Stimulated activated naive B cell treated with anti-CD40 and anti-IgM and Interleukin-4, amounts not matched to agents 10 μg/mL and 1 μg/mL and 100 μg/mL, for 72 hours (primary cell): ENCODE measurements at regions not wholly inside any gene's neighbourhood (a gene's known extent, or its start where the extent isn't known, plus 50 kb on each side); places are given as distances from the start of the nearest gene placed in this dataset.

Source experiments
- ATAC-seq, 2 donors: fragments of 150-1000 bp; cut with Tn5 transposase; replicated peaks; 2 replicates each; pipeline ENCODE4 v1.10.0; 2021; ENCODE audit warnings: moderate library complexity in 1 of 2
- DNase-seq: peaks from one replicate; pipeline ENCODE4 v3.0.0; 2021
- H3K27ac Mint-ChIP-seq: one replicate; pipeline ENCODE4 v1.8.0; 2022; ENCODE audit warnings: mild to moderate bottlenecking, mixed read lengths
- H3K27me3 Mint-ChIP-seq, 2 donors: one replicate each; pipeline ENCODE4 v1.8.0; 2022; ENCODE audit warnings: mixed read lengths in 2 of 2
- H3K36me3 Mint-ChIP-seq, 2 donors: one replicate each; pipeline ENCODE4 v1.8.0; 2022; ENCODE audit warnings: mixed read lengths in 2 of 2, mild to moderate bottlenecking in 1 of 2
- H3K4me1 Mint-ChIP-seq, 2 donors: one replicate each; pipeline ENCODE4 v1.8.0; 2022; ENCODE audit warnings: mixed read lengths in 2 of 2, mild to moderate bottlenecking in 1 of 2
- H3K4me3 Mint-ChIP-seq, 2 donors: one replicate each; pipeline ENCODE4 v1.8.0; 2022; ENCODE audit warnings: mild to moderate bottlenecking in 2 of 2, mixed read lengths in 2 of 2, moderate library complexity in 1 of 2
- H3K9me3 Mint-ChIP-seq, 2 donors: one replicate each; pipeline ENCODE4 v1.8.0; 2022; ENCODE audit warnings: mixed read lengths in 2 of 2, mild to moderate bottlenecking in 1 of 2

DNA sequence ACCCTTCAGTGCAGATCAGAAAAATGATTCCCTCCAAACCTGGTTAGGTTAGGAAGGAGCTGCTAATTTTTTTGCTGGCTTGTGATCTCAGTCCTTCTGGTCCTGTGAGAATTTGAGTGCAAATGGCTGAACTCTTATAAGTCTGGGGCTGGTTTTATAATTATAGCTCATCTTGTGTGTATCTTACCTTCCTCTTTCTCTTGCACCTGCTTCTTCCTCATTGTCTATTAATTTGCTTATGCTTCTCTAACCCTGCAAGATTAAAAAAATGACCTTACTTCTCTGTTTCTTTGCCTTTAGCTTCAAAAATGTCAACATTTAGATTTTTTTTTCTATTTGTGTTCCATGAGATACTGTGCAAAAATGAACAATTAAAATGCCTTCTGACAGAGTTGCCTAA is 576.2 kb downstream of the DHX35 start:
- DNase-seq, result no peak
- H3K27me3 Mint-ChIP-seq, result peaks cover 0 to 4% of the 10 kb centered on the region in 2 donors
- H3K4me3 Mint-ChIP-seq, result no peak overlapping the region
- H3K4me1 Mint-ChIP-seq, result peaks cover 7 to 12% of the 10 kb centered on the region in 2 donors
- H3K9me3 Mint-ChIP-seq, result peaks cover 0 to 3% of the 10 kb centered on the region in 2 donors
- H3K36me3 Mint-ChIP-seq, result no peaks in the 10 kb centered on the region
- no peak overlapping the region for H3K27ac Mint-ChIP-seq
- ATAC-seq, result no peak

DNA sequence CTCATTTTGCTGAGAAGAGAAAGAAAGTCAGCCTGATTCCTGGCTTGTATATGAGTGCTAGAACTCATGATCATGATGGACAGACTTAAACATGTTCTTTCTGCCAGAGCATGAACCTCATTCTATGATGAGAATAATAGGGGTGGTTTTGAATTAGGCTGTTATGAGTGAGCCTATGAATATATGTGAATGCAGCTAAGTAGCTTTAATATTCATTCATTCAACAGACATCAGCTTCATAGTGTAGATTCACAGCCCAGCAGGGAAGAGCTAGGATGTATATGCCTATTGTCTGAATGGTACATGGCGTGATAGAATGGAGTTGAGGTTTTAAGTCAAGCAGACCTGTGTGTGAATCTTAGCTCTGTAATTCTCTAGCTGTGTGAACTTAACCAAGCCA is 573.2 kb downstream of the DHX35 start:
- no peaks in the 10 kb centered on the region for H3K36me3 Mint-ChIP-seq
- H3K9me3 Mint-ChIP-seq, result peaks cover 0 to 3% of the 10 kb centered on the region in 2 donors
- no peak for DNase-seq
- H3K4me3 Mint-ChIP-seq, result no peak overlapping the region
- H3K27ac Mint-ChIP-seq, result no peak overlapping the region
- no peak for ATAC-seq
- peaks cover 9 to 12% of the 10 kb centered on the region in 2 donors for H3K4me1 Mint-ChIP-seq
- H3K27me3 Mint-ChIP-seq, result no peaks in the 10 kb centered on the region

DNA sequence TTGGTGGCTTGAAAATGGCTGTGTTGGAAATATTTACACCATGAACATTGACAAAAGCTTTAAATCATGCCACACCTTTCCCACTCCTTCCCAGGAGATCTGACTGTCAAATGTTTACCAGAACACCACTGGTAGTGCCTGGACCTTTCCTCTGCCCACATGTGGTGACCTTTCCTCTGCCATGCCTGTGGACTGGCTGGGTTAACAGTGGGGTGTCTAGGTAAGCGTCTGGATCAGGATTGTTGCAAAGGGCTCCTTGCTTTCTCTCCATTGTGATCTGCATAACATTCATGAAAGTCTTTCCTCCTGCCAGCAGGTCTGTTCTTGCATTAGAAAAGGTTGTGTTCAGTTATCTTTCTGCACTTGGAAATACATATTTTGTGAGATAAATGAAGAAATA is 572.7 kb downstream of the DHX35 start:
- Mint-ChIP-seq H3K9me3 (peaks cover 0 to 1% of the 10 kb centered on the region in 2 donors), H3K36me3 (no peaks in the 10 kb centered on the region), H3K4me3 (no peak overlapping the region), H3K4me1 (peaks cover 7 to 12% of the 10 kb centered on the region in 2 donors), H3K27ac (no peak overlapping the region), H3K27me3 (no peaks in the 10 kb centered on the region)
- DNase-seq, result no peak
- ATAC-seq, result no peak

DNA sequence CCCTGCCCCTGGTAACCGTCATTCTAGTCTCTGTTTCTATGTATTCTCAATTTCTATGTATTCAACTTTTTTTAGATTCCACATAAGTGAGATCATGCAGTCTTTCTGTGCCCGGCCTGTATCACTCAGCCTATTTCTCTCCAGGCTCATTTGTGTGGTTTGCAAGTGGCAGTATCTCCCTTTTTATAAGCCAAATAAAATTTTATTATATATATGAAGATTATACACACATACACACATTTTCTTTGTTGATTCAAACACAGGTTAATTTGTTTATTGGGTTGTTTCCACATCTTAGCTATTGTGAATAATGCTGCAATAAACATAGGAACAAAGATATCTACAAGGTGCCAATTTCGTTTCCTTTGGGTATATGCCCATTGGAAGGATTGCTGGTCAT is 571.7 kb downstream of the DHX35 start:
- H3K27me3 Mint-ChIP-seq, result no peaks in the 10 kb centered on the region
- no peak overlapping the region for H3K27ac Mint-ChIP-seq
- no peaks in the 10 kb centered on the region for H3K36me3 Mint-ChIP-seq
- no peak for ATAC-seq
- H3K9me3 Mint-ChIP-seq, result no peaks in the 10 kb centered on the region
- peaks cover 6 to 12% of the 10 kb centered on the region in 2 donors for H3K4me1 Mint-ChIP-seq
- H3K4me3 Mint-ChIP-seq, result no peak overlapping the region
- no peak for DNase-seq

DNA sequence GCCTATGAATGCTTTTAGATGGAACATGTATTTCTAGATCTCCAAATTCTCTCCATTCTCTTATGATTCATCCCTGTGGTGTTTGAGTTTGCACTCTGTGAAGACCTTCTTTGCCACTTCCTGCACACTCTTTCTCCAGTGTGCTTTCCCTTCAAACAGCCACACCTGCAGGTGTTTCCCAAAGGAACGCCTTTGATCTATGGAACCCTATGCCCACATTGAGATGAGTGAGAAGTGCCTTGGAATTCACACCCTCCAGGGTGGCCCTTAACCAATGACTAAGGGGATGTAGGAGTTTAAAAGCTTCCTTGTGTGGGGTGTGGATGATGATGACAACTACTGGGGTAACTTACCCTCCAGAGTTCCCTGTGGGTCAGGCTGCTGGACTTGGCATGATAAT is 570.1 kb downstream of the DHX35 start:
- no peak for ATAC-seq
- H3K27me3 Mint-ChIP-seq, result no peaks in the 10 kb centered on the region
- H3K27ac Mint-ChIP-seq, result no peak overlapping the region
- no peaks in the 10 kb centered on the region for H3K36me3 Mint-ChIP-seq
- H3K9me3 Mint-ChIP-seq, result no peaks in the 10 kb centered on the region
- H3K4me1 Mint-ChIP-seq, result peaks cover 0 to 2% of the 10 kb centered on the region in 2 donors
- no peak for DNase-seq
- H3K4me3 Mint-ChIP-seq, result no peak overlapping the region

GRCh38 chr20:39528436-39528835 is 566.3 kb downstream of the DHX35 start:
- H3K9me3 Mint-ChIP-seq, result no peaks in the 10 kb centered on the region
- ATAC-seq (no peak), DNase-seq (no peak)
- no peaks in the 10 kb centered on the region for H3K27me3 Mint-ChIP-seq
- H3K4me3 Mint-ChIP-seq, result no peak overlapping the region
- no peak overlapping the region for H3K27ac Mint-ChIP-seq
- H3K36me3 Mint-ChIP-seq, result no peaks in the 10 kb centered on the region
- H3K4me1 Mint-ChIP-seq, result peaks cover 0 to 2% of the 10 kb centered on the region in 2 donors

DNA sequence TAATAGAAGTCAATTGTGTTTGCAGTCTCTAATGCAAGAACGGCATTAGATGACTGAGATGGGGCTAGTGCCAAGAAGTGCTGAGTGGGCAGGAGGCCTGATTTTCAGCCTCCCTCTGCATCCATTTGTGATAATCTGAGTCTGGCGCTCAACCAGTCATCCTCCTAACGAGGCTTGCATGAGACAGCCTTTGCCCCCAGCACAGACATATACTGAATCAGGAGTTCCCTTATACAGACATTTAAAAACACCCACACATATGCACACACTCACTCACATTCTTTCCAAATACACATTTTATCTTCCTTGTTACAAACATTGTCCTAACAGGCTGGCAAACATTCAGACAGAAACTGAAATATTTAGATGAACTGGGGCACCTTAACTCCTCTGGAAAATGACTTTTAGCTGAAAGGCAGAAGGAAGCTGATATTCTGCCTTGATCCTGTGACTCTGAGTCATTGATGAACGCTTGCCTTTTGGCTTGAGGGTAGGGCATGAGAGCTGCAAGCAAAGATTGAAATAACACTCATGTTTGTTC is 562.3 kb downstream of the DHX35 start:
- no peaks in the 10 kb centered on the region for H3K27me3 Mint-ChIP-seq
- DNase-seq (no peak), ATAC-seq (peak in 1 of 2 donors; percentile 31)
- H3K9me3 Mint-ChIP-seq, result no peaks in the 10 kb centered on the region
- H3K4me3 Mint-ChIP-seq, result no peak overlapping the region
- H3K27ac Mint-ChIP-seq, result no peak overlapping the region
- H3K36me3 Mint-ChIP-seq, result no peaks in the 10 kb centered on the region
- no peaks in the 10 kb centered on the region for H3K4me1 Mint-ChIP-seq

DNA sequence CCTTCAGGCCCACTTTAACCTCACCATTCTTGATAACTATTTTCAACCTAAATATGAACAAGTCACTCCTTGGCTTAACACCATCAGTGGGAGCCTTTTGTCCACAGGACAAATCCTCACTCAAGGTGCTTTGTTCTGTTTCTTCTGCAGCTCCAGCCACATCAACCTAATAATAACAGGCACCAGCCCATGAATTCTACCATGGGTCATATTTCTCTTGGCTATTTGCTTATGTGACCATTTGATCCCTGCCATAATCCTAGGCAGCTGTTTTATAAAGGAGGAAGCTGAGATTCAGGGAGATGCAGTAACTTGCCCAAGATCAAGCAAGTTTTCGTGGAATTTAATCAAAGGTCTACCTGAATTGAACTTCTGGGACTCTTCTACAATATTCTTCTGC is 561.3 kb downstream of the DHX35 start:
- Mint-ChIP-seq H3K4me1 (no peaks in the 10 kb centered on the region), H3K36me3 (no peaks in the 10 kb centered on the region), H3K27me3 (no peaks in the 10 kb centered on the region), H3K27ac (no peak overlapping the region), H3K4me3 (no peak overlapping the region), H3K9me3 (no peaks in the 10 kb centered on the region)
- ATAC-seq (no peak), DNase-seq (no peak)

- no peak for DNase-seq
- Mint-ChIP-seq H3K27ac (no peak overlapping the region), H3K4me1 (peaks cover 5 to 6% of the 10 kb centered on the region in 2 donors), H3K36me3 (no peaks in the 10 kb centered on the region), H3K27me3 (no peaks in the 10 kb centered on the region), H3K4me3 (no peak overlapping the region), H3K9me3 (peaks cover 0 to 4% of the 10 kb centered on the region in 2 donors)
- ATAC-seq, result no peak
Measured at GRCh38 chr20:39518654-39519053, 556.5 kb downstream of the DHX35 start.

- Mint-ChIP-seq H3K4me3 (no peak overlapping the region), H3K4me1 (peaks cover 5 to 6% of the 10 kb centered on the region in 2 donors), H3K36me3 (no peaks in the 10 kb centered on the region), H3K9me3 (peaks cover 0 to 4% of the 10 kb centered on the region in 2 donors), H3K27me3 (no peaks in the 10 kb centered on the region), H3K27ac (peak overlapping the region; percentile 43)
- ATAC-seq (peak; percentile 33 to 57), DNase-seq (no peak)
Measured at GRCh38 chr20:39516964-39517363, 554.8 kb downstream of the DHX35 start.

GRCh38 chr20:39504710-39505094 is 542.6 kb downstream of the DHX35 start:
- ATAC-seq (no peak), DNase-seq (no peak)
- Mint-ChIP-seq H3K9me3 (peaks cover 3 to 4% of the 10 kb centered on the region in 2 donors), H3K4me1 (no peaks in the 10 kb centered on the region), H3K27ac (no peak overlapping the region), H3K4me3 (no peak overlapping the region), H3K27me3 (peaks cover 0 to 5% of the 10 kb centered on the region in 2 donors), H3K36me3 (no peaks in the 10 kb centered on the region)

GRCh38 chr20:39503902-39504709 is 542.0 kb downstream of the DHX35 start:
- ATAC-seq (no peak), DNase-seq (no peak)
- Mint-ChIP-seq H3K4me3 (no peak overlapping the region), H3K4me1 (no peaks in the 10 kb centered on the region), H3K27me3 (peaks cover 0 to 5% of the 10 kb centered on the region in 2 donors), H3K36me3 (no peaks in the 10 kb centered on the region), H3K27ac (no peak overlapping the region), H3K9me3 (peaks cover 3 to 4% of the 10 kb centered on the region in 2 donors)

DNA sequence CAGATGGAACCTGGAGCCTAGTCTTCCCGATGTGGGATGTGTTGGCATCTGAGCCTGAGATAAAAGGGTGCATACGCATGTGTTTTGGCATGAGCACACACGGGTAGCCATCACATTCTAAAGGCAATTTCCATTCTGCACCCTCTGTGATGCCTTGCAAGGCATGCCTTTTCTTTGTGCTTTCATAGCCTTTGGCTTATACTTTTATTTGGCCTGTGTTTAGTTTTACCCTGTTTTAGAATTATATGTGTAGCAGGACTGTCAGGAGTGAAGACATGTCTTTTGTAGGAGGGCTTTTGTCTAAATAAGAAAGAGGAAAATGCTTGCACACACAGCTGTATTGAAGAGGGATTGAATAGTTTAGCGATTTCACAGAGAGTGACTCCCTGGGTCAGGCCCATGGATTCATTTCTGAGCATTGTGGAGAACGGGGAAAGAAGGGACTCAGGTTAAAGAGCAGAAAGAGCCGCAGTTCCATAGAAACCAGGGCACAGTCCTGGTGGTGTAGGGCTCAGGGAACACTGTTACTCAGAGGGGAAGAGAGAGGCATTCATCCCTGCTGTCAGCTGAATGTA is 530.2 kb downstream of the DHX35 start:
- Mint-ChIP-seq H3K4me1 (no peaks in the 10 kb centered on the region), H3K4me3 (no peak overlapping the region), H3K27ac (no peak overlapping the region), H3K27me3 (no peaks in the 10 kb centered on the region), H3K9me3 (peaks cover 0 to 10% of the 10 kb centered on the region in 2 donors), H3K36me3 (no peaks in the 10 kb centered on the region)
- DNase-seq, result no peak
- no peak for ATAC-seq

DNA sequence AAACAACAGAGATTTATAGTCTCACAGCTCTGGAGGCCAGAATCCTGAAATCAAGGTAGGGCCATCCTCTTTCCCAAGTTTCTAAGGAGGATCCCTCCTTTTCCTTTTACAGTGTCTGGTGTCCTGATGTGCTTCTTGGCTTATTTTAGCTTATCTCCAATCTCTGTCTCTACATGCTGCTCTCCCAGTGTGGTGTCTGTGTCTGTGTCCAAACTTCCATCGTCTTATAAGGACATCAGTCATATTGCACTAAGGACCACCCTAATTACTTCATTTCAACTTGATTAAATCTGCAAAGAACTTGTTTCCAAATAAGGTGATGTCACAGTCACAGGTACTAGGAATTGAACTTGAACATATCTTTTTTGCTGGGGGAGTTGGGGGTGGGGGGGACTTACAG is 529.6 kb downstream of the DHX35 start:
- Mint-ChIP-seq H3K36me3 (no peaks in the 10 kb centered on the region), H3K27me3 (no peaks in the 10 kb centered on the region), H3K27ac (no peak overlapping the region), H3K4me3 (no peak overlapping the region), H3K4me1 (no peaks in the 10 kb centered on the region), H3K9me3 (peaks cover 0 to 8% of the 10 kb centered on the region in 2 donors)
- no peak for ATAC-seq
- DNase-seq, result no peak

GRCh38 chr20:39489986-39490560 is 527.9 kb downstream of the DHX35 start:
- ATAC-seq (no peak), DNase-seq (no peak)
- Mint-ChIP-seq H3K4me1 (no peaks in the 10 kb centered on the region), H3K36me3 (no peaks in the 10 kb centered on the region), H3K9me3 (peaks cover 0 to 7% of the 10 kb centered on the region in 2 donors), H3K27me3 (no peaks in the 10 kb centered on the region), H3K27ac (no peak overlapping the region), H3K4me3 (no peak overlapping the region)
